H9 (cell line): ENCODE measurements at regions not wholly inside any gene's neighbourhood (a gene's known extent, or its start where the extent isn't known, plus 50 kb on each side); places are given as distances from the start of the nearest gene placed in this dataset.

Experiments
- DNase-seq: peaks from one replicate; pipeline ENCODE4 v3.0.0-alpha.2; 2017
- H2AFZ ChIP-seq: one replicate; pipeline ENCODE4 v1.6.1; 2013; ENCODE audit warnings: mild to moderate bottlenecking, low read length, control low read depth, moderate library complexity
- H2AK5ac ChIP-seq: 2 replicates; pipeline ENCODE4 v1.6.1; 2013; ENCODE audit warnings: low read length, control low read depth, mixed read lengths; ENCODE audit not compliant: insufficient read length
- H2BK120ac ChIP-seq: one replicate; pipeline ENCODE4 v1.6.1; 2013; ENCODE audit warnings: low read depth, mild to moderate bottlenecking, low read length, control low read depth, inconsistent platforms; ENCODE audit not compliant: poor library complexity, severe bottlenecking
- H2BK12ac ChIP-seq: 2 replicates; pipeline ENCODE4 v1.6.1; 2013; ENCODE audit warnings: low read length, control low read depth, mixed read lengths, low read depth; ENCODE audit not compliant: insufficient read length
- H2BK15ac ChIP-seq: 2 replicates; pipeline ENCODE4 v1.6.1; 2013; ENCODE audit warnings: low read depth, low read length, control low read depth
- H2BK20ac ChIP-seq: one replicate; pipeline ENCODE4 v1.6.1; 2013; ENCODE audit warnings: low read depth, mild to moderate bottlenecking, low read length, control low read depth, inconsistent platforms; ENCODE audit not compliant: poor library complexity, severe bottlenecking
- H2BK5ac ChIP-seq: 2 replicates; pipeline ENCODE4 v1.6.1; 2013; ENCODE audit warnings: low read length, control low read depth, mixed read lengths; ENCODE audit not compliant: insufficient read length
- H3K14ac ChIP-seq: 2 replicates; pipeline ENCODE4 v1.6.1; 2013; ENCODE audit warnings: low read length, control low read depth; ENCODE audit not compliant: insufficient read depth
- H3K18ac ChIP-seq: 2 replicates; pipeline ENCODE4 v1.6.1; 2013; ENCODE audit warnings: low read depth, mild to moderate bottlenecking, mixed read lengths, low read length, control low read depth; ENCODE audit not compliant: insufficient read length
- H3K23ac ChIP-seq: 2 replicates; pipeline ENCODE4 v1.6.1; 2013; ENCODE audit warnings: low read length, control low read depth, mixed read lengths, low read depth; ENCODE audit not compliant: insufficient read length
- H3K23me2 ChIP-seq: 2 replicates; pipeline ENCODE4 v1.6.1; 2013; ENCODE audit warnings: low read depth, mild to moderate bottlenecking, mixed read lengths, low read length, control low read depth; ENCODE audit not compliant: insufficient read length, poor library complexity, severe bottlenecking
- H3K27ac ChIP-seq: 2 replicates; pipeline ENCODE4 v1.5.1; 2013; ENCODE audit warnings: low read length, control low read depth, mixed read lengths, low read depth; ENCODE audit not compliant: insufficient read length
- H3K27me3 ChIP-seq: 2 replicates; pipeline ENCODE4 v1.6.1; 2013; ENCODE audit warnings: low read length, control low read depth, inconsistent platforms; ENCODE audit not compliant: insufficient read depth
- H3K4ac ChIP-seq: 2 replicates; pipeline ENCODE4 v1.6.1; 2013; ENCODE audit warnings: low read depth, mild to moderate bottlenecking, control low read depth, inconsistent platforms, low read length, moderate library complexity
- H3K4me1 ChIP-seq: 2 replicates; pipeline ENCODE4 v1.6.1; 2013; ENCODE audit warnings: low read length, control low read depth, inconsistent platforms; ENCODE audit not compliant: insufficient read depth
- H3K4me2 ChIP-seq: 2 replicates; pipeline ENCODE4 v1.6.1; 2013; ENCODE audit warnings: low read length, control low read depth, mixed read lengths; ENCODE audit not compliant: insufficient read length, insufficient read depth
- H3K56ac ChIP-seq: 2 replicates; pipeline ENCODE4 v1.6.1; 2013; ENCODE audit warnings: low read depth, mild to moderate bottlenecking, mixed read lengths, low read length, control low read depth; ENCODE audit not compliant: insufficient read length
- H3K79me1 ChIP-seq: 2 replicates; pipeline ENCODE4 v1.6.1; 2013; ENCODE audit warnings: low read depth, mild to moderate bottlenecking, moderate library complexity, low read length, control low read depth, inconsistent platforms; ENCODE audit not compliant: insufficient read depth, poor library complexity, severe bottlenecking
- H3K79me2 ChIP-seq: 2 replicates; pipeline ENCODE4 v1.6.1; 2013; ENCODE audit warnings: low read length, control low read depth, inconsistent platforms; ENCODE audit not compliant: insufficient read depth
- H3K9ac ChIP-seq: 2 replicates; pipeline ENCODE4 v1.6.1; 2013; ENCODE audit warnings: low read length, control low read depth, mixed read lengths; ENCODE audit not compliant: insufficient read length; ENCODE audit errors: extremely low read depth
- H3K9me3 ChIP-seq: one replicate; pipeline ENCODE4 v1.6.1; 2013; ENCODE audit warnings: low read depth, low read length, inconsistent platforms; ENCODE audit not compliant: control insufficient read depth
- H3T11ph ChIP-seq: one replicate; pipeline ENCODE4 v1.6.1; 2013; ENCODE audit warnings: mild to moderate bottlenecking, low read length, control low read depth, inconsistent platforms
- H4K20me1 ChIP-seq: one replicate; pipeline ENCODE4 v1.6.1; 2013; ENCODE audit not compliant: control insufficient read depth, insufficient read length, insufficient read depth
- H4K5ac ChIP-seq: 2 replicates; pipeline ENCODE4 v1.6.1; 2013; ENCODE audit warnings: low read depth, mild to moderate bottlenecking, mixed read lengths, low read length, control low read depth; ENCODE audit not compliant: insufficient read length
- H4K8ac ChIP-seq: replicated peaks from 2 replicates; pipeline ENCODE4 v1.6.1; 2013; ENCODE audit warnings: low read length, control low read depth, mixed read lengths, low read depth; ENCODE audit not compliant: insufficient read length
- H4K91ac ChIP-seq: 2 replicates; pipeline ENCODE4 v1.6.1; 2013; ENCODE audit warnings: low read depth, mild to moderate bottlenecking, moderate library complexity, mixed read lengths, low read length, control low read depth; ENCODE audit not compliant: insufficient read length
- H3K27ac Mint-ChIP-seq, 3 experiments: 2 replicates in 2 of 3; 3 replicates in 1 of 3; pipeline ENCODE4 v1.8.0; 2020 to 2021; ENCODE audit warnings: mixed read lengths in 3 of 3, mild to moderate bottlenecking in 1 of 3, moderate library complexity in 1 of 3
- H3K27me3 Mint-ChIP-seq: 2 replicates; pipeline ENCODE4 v1.8.0; 2021; ENCODE audit warnings: low read depth, mild to moderate bottlenecking, moderate library complexity, mixed read lengths
- H3K36me3 Mint-ChIP-seq, 3 experiments: 2 replicates in 2 of 3; 3 replicates in 1 of 3; pipeline ENCODE4 v1.8.0; 2020 to 2021; ENCODE audit warnings: low read depth in 3 of 3, mixed read lengths in 3 of 3; ENCODE audit not compliant: insufficient read depth in 1 of 3
- H3K4me1 Mint-ChIP-seq, 2 experiments: 2 replicates each; pipeline ENCODE4 v1.8.0; 2020; ENCODE audit warnings: mixed read lengths in 2 of 2
- H3K4me3 Mint-ChIP-seq, 2 experiments: 2 replicates in 1 of 2; 3 replicates in 1 of 2; pipeline ENCODE4 v1.8.0; 2020 to 2021; ENCODE audit warnings: mild to moderate bottlenecking in 2 of 2, mixed read lengths in 2 of 2, moderate library complexity in 1 of 2
- H3K9me3 Mint-ChIP-seq, 2 experiments: 2 replicates in 1 of 2; 3 replicates in 1 of 2; pipeline ENCODE4 v1.8.0; 2020; ENCODE audit warnings: mild to moderate bottlenecking in 2 of 2, mixed read lengths in 2 of 2, moderate library complexity in 1 of 2
- WGBS: extraction: QIAGEN DNeasy Blood & Tissue Kit; methylation state at CpG from one replicate; pipeline ENCODE4 v1.1.7; 2013; ENCODE audit warnings: missing lambda C conversion rate, low lambda C conversion rate, mixed read lengths; ENCODE audit not compliant: insufficient read length; ENCODE audit errors: extremely low coverage; 5-methylcytosine and 5-hydroxymethylcytosine counted together
- TF ChIP-seq, protein P1 (sequence below): fragments of 200-600 bp; sonication (generic); conservative IDR thresholded peaks from 3 replicates; pipeline ENCODE4 v1.8.0; 2021; ENCODE audit warnings: antibody characterized with exemption, mild to moderate bottlenecking

DNA sequence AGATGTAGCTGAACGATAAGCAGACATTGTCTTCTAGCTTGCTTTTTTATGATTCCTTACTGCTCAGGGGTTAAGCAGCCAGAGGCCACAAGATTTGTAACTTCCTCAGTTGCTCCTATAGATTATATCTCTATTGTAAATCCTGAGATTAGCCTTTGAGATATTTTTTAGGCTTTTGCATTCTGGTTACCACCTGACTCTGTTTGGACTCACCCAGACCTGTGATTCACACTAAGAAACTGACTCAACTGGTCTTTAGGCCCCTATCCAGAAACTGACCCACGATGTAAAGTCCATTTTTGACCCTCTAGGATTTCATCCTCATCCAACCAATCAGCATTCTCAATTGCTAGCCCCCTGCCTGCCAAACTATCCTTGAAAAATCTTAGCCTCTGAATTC is 194.4 kb downstream of the RASSF9 start:
- Histone ChIP-seq H4K91ac (no peak overlapping the region), H3K9ac (no peak overlapping the region), H3K4ac (no peak overlapping the region), H3K18ac (no peak overlapping the region), H4K8ac (no peak overlapping the region), H3K27ac (no peak overlapping the region), H2BK5ac (no peak overlapping the region), H3T11ph (no peak overlapping the region), H2AFZ (no peak overlapping the region), H2BK12ac (no peak overlapping the region), H2BK15ac (no peak overlapping the region), H3K79me1 (no peaks in the 10 kb centered on the region), H3K27me3 (no peaks in the 10 kb centered on the region), H2BK20ac (no peak overlapping the region), H4K20me1 (no peaks in the 10 kb centered on the region), H3K79me2 (no peaks in the 10 kb centered on the region), H3K23me2 (no peaks in the 10 kb centered on the region), H3K9me3 (no peaks in the 10 kb centered on the region), H2BK120ac (no peak overlapping the region), H2AK5ac (no peak overlapping the region), H3K56ac (no peak overlapping the region), H3K23ac (no peak overlapping the region), H4K5ac (no peak overlapping the region), H3K4me1 (no peaks in the 10 kb centered on the region), H3K4me2 (no peak overlapping the region), H3K14ac (no peak overlapping the region)
- TF ChIP-seq, protein P1, sequence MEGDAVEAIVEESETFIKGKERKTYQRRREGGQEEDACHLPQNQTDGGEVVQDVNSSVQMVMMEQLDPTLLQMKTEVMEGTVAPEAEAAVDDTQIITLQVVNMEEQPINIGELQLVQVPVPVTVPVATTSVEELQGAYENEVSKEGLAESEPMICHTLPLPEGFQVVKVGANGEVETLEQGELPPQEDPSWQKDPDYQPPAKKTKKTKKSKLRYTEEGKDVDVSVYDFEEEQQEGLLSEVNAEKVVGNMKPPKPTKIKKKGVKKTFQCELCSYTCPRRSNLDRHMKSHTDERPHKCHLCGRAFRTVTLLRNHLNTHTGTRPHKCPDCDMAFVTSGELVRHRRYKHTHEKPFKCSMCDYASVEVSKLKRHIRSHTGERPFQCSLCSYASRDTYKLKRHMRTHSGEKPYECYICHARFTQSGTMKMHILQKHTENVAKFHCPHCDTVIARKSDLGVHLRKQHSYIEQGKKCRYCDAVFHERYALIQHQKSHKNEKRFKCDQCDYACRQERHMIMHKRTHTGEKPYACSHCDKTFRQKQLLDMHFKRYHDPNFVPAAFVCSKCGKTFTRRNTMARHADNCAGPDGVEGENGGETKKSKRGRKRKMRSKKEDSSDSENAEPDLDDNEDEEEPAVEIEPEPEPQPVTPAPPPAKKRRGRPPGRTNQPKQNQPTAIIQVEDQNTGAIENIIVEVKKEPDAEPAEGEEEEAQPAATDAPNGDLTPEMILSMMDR, result no peak
- no peak overlapping the region for H3K4me3 Mint-ChIP-seq
- H3K4me1 Mint-ChIP-seq, result peaks cover 3 to 5% of the 10 kb centered on the region in 2 experiments; a peak in 2 of 4 replicates
- no peak for DNase-seq
- H3K27ac Mint-ChIP-seq, result no peak overlapping the region
- no CpG with 5 or more reads among the region's 2 CpGs for WGBS
- no peaks in the 10 kb centered on the region for H3K27me3 Mint-ChIP-seq
- H3K36me3 Mint-ChIP-seq, result no peaks in the 10 kb centered on the region
- no peaks in the 10 kb centered on the region for H3K9me3 Mint-ChIP-seq
